Astrocyte (in vitro differentiated cells and primary cell): ENCODE measurements at regions not wholly inside any gene's neighbourhood (a gene's known extent, or its start where the extent isn't known, plus 50 kb on each side); places are given as distances from the start of the nearest gene placed in this dataset.
A peak's percentile ranks its signal among the peaks of the same experiment; 100 is the strongest.

Experiments used
- DNase-seq: peaks from one replicate; pipeline ENCODE4 v3.0.0-alpha.2; 2010; ENCODE audit warnings: low read depth
- FAIRE-seq: peaks from 2 replicates; lab custom pipeline; 2011; peaks lifted over from hg19 to GRCh38; lab: Jason Lieb, UNC
- H2AFZ ChIP-seq: 2 replicates; pipeline ENCODE4 v1.6.0; 2012; ENCODE audit warnings: low read depth, low read length, inconsistent platforms
- H3K27ac ChIP-seq: 2 replicates; pipeline ENCODE4 v1.5.1; 2011; ENCODE audit warnings: low read depth, low read length, inconsistent platforms
- H3K27me3 ChIP-seq: 2 replicates; pipeline ENCODE4 v1.6.0; 2011; ENCODE audit warnings: low read length, inconsistent platforms; ENCODE audit not compliant: insufficient read depth
- H3K36me3 ChIP-seq: 2 replicates; pipeline ENCODE4 v1.5.1; 2011; ENCODE audit warnings: low read length, inconsistent platforms; ENCODE audit not compliant: insufficient read depth
- H3K4me1 ChIP-seq: 2 replicates; pipeline ENCODE4 v1.5.1; 2011; ENCODE audit warnings: low read length, inconsistent platforms; ENCODE audit not compliant: insufficient read depth
- H3K4me2 ChIP-seq: 2 replicates; pipeline ENCODE4 v1.6.0; 2012; ENCODE audit warnings: low read length, inconsistent platforms
- H3K4me3 ChIP-seq: 2 replicates; pipeline ENCODE4 v1.5.1; 2011; ENCODE audit warnings: low read depth, mild to moderate bottlenecking, low read length, inconsistent platforms; ENCODE audit not compliant: insufficient read depth
- H3K79me2 ChIP-seq: 2 replicates; pipeline ENCODE4 v1.6.0; 2012; ENCODE audit warnings: mild to moderate bottlenecking, low read length, inconsistent platforms; ENCODE audit not compliant: insufficient read depth
- H3K9ac ChIP-seq: 2 replicates; pipeline ENCODE4 v1.6.0; 2012; ENCODE audit warnings: mild to moderate bottlenecking, low read length, inconsistent platforms
- H3K9me3 ChIP-seq: 2 replicates; pipeline ENCODE4 v1.5.1; 2012; ENCODE audit warnings: low read depth, mild to moderate bottlenecking, low read length, inconsistent platforms; ENCODE audit not compliant: insufficient read depth
- H4K20me1 ChIP-seq: 2 replicates; pipeline ENCODE4 v1.6.0; 2012; ENCODE audit warnings: low read length, inconsistent platforms; ENCODE audit not compliant: insufficient read depth
- H3K27ac Mint-ChIP-seq: one replicate; pipeline ENCODE4 v1.8.0; 2021; ENCODE audit warnings: mild to moderate bottlenecking, mixed read lengths; ENCODE audit not compliant: unreplicated experiment
- H3K27me3 Mint-ChIP-seq: one replicate; pipeline ENCODE4 v1.8.0; 2021; ENCODE audit warnings: low read depth, mixed read lengths; ENCODE audit not compliant: unreplicated experiment
- H3K36me3 Mint-ChIP-seq: one replicate; pipeline ENCODE4 v1.8.0; 2021; ENCODE audit warnings: low read depth, mixed read lengths; ENCODE audit not compliant: unreplicated experiment
- H3K4me1 Mint-ChIP-seq: one replicate; pipeline ENCODE4 v1.8.0; 2021; ENCODE audit warnings: low read depth, mixed read lengths; ENCODE audit not compliant: unreplicated experiment
- H3K4me3 Mint-ChIP-seq: one replicate; pipeline ENCODE4 v1.8.0; 2021; ENCODE audit warnings: mild to moderate bottlenecking, moderate library complexity, mixed read lengths; ENCODE audit not compliant: unreplicated experiment
- H3K9me3 Mint-ChIP-seq: one replicate; pipeline ENCODE4 v1.8.0; 2021; ENCODE audit warnings: mild to moderate bottlenecking, mixed read lengths; ENCODE audit not compliant: unreplicated experiment
- CTCF ChIP-seq: IDR thresholded peaks from 2 replicates; pipeline ENCODE4 v1.5.1; 2011; ENCODE audit warnings: low read depth, mild to moderate bottlenecking, inconsistent platforms, low read length, moderate library complexity; ENCODE audit not compliant: insufficient read depth
- EZH2 ChIP-seq: IDR thresholded peaks from 2 replicates; pipeline ENCODE4 v1.6.1; 2012; ENCODE audit warnings: mild to moderate bottlenecking, low read length, inconsistent platforms; ENCODE audit not compliant: insufficient read depth

GRCh38 chr20:48425817-48426612 is 401.8 kb downstream of the PREX1 start:
- Histone ChIP-seq H3K4me3 (no peak overlapping the region), H3K4me1 (no peaks in the 10 kb centered on the region), H3K27ac (no peak overlapping the region), H3K79me2 (no peaks in the 10 kb centered on the region), H4K20me1 (no peaks in the 10 kb centered on the region), H3K36me3 (no peaks in the 10 kb centered on the region), H3K9ac (no peak overlapping the region), H3K4me2 (no peak overlapping the region), H2AFZ (no peak overlapping the region), H3K9me3 (no peaks in the 10 kb centered on the region), H3K27me3 (peaks cover 3% of the 10 kb centered on the region)
- Mint-ChIP-seq H3K27me3 (peaks cover 15% of the 10 kb centered on the region), H3K27ac (no peak overlapping the region), H3K4me1 (no peaks in the 10 kb centered on the region), H3K36me3 (no peaks in the 10 kb centered on the region), H3K4me3 (no peak overlapping the region), H3K9me3 (no peaks in the 10 kb centered on the region)
- FAIRE-seq (no peak), DNase-seq (peak; percentile 20)
- no peak for TF ChIP-seq EZH2
- TF ChIP-seq CTCF: no peak

- H4K20me1 ChIP-seq: no peaks in the 10 kb centered on the region
- H3K4me2 ChIP-seq: no peak overlapping the region
- FAIRE-seq (no peak), DNase-seq (no peak)
- H3K9ac ChIP-seq: no peak overlapping the region
- H3K4me3 ChIP-seq: no peak overlapping the region
- no peaks in the 10 kb centered on the region for H3K4me1 ChIP-seq
- no peak overlapping the region for H3K27ac ChIP-seq
- no peaks in the 10 kb centered on the region for H3K79me2 ChIP-seq
- no peak overlapping the region for H2AFZ ChIP-seq
- no peaks in the 10 kb centered on the region for H3K9me3 Mint-ChIP-seq
- no peaks in the 10 kb centered on the region for H3K4me1 Mint-ChIP-seq
- TF ChIP-seq EZH2 (no peak), CTCF (no peak)
- no peak overlapping the region for H3K4me3 Mint-ChIP-seq
- no peaks in the 10 kb centered on the region for H3K36me3 ChIP-seq
- peaks cover 11% of the 10 kb centered on the region for H3K27me3 Mint-ChIP-seq
- no peaks in the 10 kb centered on the region for H3K9me3 ChIP-seq
- H3K36me3 Mint-ChIP-seq: no peaks in the 10 kb centered on the region
- peaks cover 3% of the 10 kb centered on the region for H3K27me3 ChIP-seq
- H3K27ac Mint-ChIP-seq: no peak overlapping the region
These were observed 402.5 kb downstream of the PREX1 start for GRCh38 chr20:48425321-48425720.
